ENCODE measurements at regions not wholly inside any gene's neighbourhood (a gene's known extent, or its start where the extent isn't known, plus 50 kb on each side); places are given as distances from the start of the nearest gene placed in this dataset.
A peak's percentile ranks its signal among the peaks of the same experiment; 100 is the strongest.

- H3K4me3 Mint-ChIP-seq, result no peak overlapping the region
- no peak for TF ChIP-seq CTCF (IDR thresholded peaks at IDR 0.05; ENCODE audit: unreplicated experiment in 3 of 3)
- H3K4me1 Mint-ChIP-seq, result no peaks in the 10 kb centered on the region
- H3K27ac Mint-ChIP-seq, result no peak overlapping the region
- H3K36me3 Mint-ChIP-seq (ENCODE audit: low read depth), result no peaks in the 10 kb centered on the region
- H3K9me3 Mint-ChIP-seq, result peaks cover 33% of the 10 kb centered on the region
- no peaks in the 10 kb centered on the region for H3K27me3 Mint-ChIP-seq (ENCODE audit: low read depth)
Observed at GRCh38 chr15:37652646-37653417, 281.6 kb upstream of the TMCO5A start.

- no peak for TF ChIP-seq CTCF (IDR thresholded peaks at IDR 0.05; ENCODE audit: unreplicated experiment in 3 of 3)
- Mint-ChIP-seq H3K4me1 (no peaks in the 10 kb centered on the region), H3K27ac (no peak overlapping the region), H3K36me3 (ENCODE audit: low read depth) (no peaks in the 10 kb centered on the region), H3K9me3 (no peaks in the 10 kb centered on the region), H3K27me3 (ENCODE audit: low read depth) (no peaks in the 10 kb centered on the region), H3K4me3 (no peak overlapping the region)
Observed at GRCh38 chr15:37678124-37678523, 256.3 kb upstream of the TMCO5A start.

GRCh38 chr15:37679627-37680026 lies 254.8 kb upstream of the TMCO5A start:
- Mint-ChIP-seq H3K27me3 (ENCODE audit: low read depth) (no peaks in the 10 kb centered on the region), H3K9me3 (peaks cover 4% of the 10 kb centered on the region), H3K27ac (no peak overlapping the region), H3K4me3 (no peak overlapping the region), H3K4me1 (no peaks in the 10 kb centered on the region), H3K36me3 (ENCODE audit: low read depth) (no peaks in the 10 kb centered on the region)
- no peak for TF ChIP-seq CTCF (IDR thresholded peaks at IDR 0.05; ENCODE audit: unreplicated experiment in 3 of 3)

GRCh38 chr15:37682304-37682703 lies 252.1 kb upstream of the TMCO5A start:
- TF ChIP-seq CTCF (IDR thresholded peaks at IDR 0.05; ENCODE audit: unreplicated experiment in 3 of 3), result no peak
- Mint-ChIP-seq H3K4me3 (no peak overlapping the region), H3K36me3 (ENCODE audit: low read depth) (no peaks in the 10 kb centered on the region), H3K27ac (no peak overlapping the region), H3K27me3 (ENCODE audit: low read depth) (no peaks in the 10 kb centered on the region), H3K4me1 (no peaks in the 10 kb centered on the region), H3K9me3 (peaks cover 11% of the 10 kb centered on the region)

GRCh38 chr15:37691911-37692310 lies 242.5 kb upstream of the TMCO5A start:
- TF ChIP-seq CTCF (IDR thresholded peaks at IDR 0.05; ENCODE audit: unreplicated experiment in 3 of 3), result no peak
- H3K36me3 Mint-ChIP-seq (ENCODE audit: low read depth), result no peaks in the 10 kb centered on the region
- no peak overlapping the region for H3K4me3 Mint-ChIP-seq
- no peak overlapping the region for H3K27ac Mint-ChIP-seq
- H3K9me3 Mint-ChIP-seq, result peaks cover 15% of the 10 kb centered on the region
- H3K4me1 Mint-ChIP-seq, result no peaks in the 10 kb centered on the region
- no peaks in the 10 kb centered on the region for H3K27me3 Mint-ChIP-seq (ENCODE audit: low read depth)

GRCh38 chr15:37693926-37694325 lies 240.5 kb upstream of the TMCO5A start:
- Mint-ChIP-seq H3K9me3 (peaks cover 11% of the 10 kb centered on the region), H3K27me3 (ENCODE audit: low read depth) (no peaks in the 10 kb centered on the region), H3K27ac (peak overlapping the region in 1 of 3 experiments; percentile 42), H3K4me1 (no peaks in the 10 kb centered on the region), H3K4me3 (no peak overlapping the region), H3K36me3 (ENCODE audit: low read depth) (no peaks in the 10 kb centered on the region)
- no peak for TF ChIP-seq CTCF (IDR thresholded peaks at IDR 0.05; ENCODE audit: unreplicated experiment in 3 of 3)

Measured in nephron (organoid).